CD14-positive monocyte (primary cell): ENCODE measurements at regions not wholly inside any gene's neighbourhood (a gene's known extent, or its start where the extent isn't known, plus 50 kb on each side); places are given as distances from the start of the nearest gene placed in this dataset.
A peak's percentile ranks its signal among the peaks of the same experiment; 100 is the strongest.

Experiments used
- DNase-seq, 3 donors: peaks; one replicate each; pipeline ENCODE4 v3.0.0-alpha.2; 2011 to 2022
- H2AFZ ChIP-seq: 2 replicates; pipeline ENCODE4 v1.6.0; 2012; ENCODE audit warnings: mild to moderate bottlenecking, low read depth, low read length, inconsistent platforms; ENCODE audit not compliant: insufficient read depth, poor library complexity, severe bottlenecking
- H3K27ac ChIP-seq, 2 donors: 1 replicate in 1 of 2; 2 replicates in 1 of 2; pipeline ENCODE4 v1.5.1; 2012 to 2013; ENCODE audit warnings: low read length in 2 of 2, control low read depth in 1 of 2, inconsistent platforms in 1 of 2, low read depth in 1 of 2, mild to moderate bottlenecking in 1 of 2
- H3K27me3 ChIP-seq, 2 donors: one replicate each; pipeline versions ENCODE4 v1.6.0 to v1.6.1; 2011 to 2013; ENCODE audit warnings: low read length in 2 of 2; ENCODE audit not compliant: control insufficient read depth in 2 of 2, insufficient read depth in 2 of 2
- H3K36me3 ChIP-seq, 2 donors: replicated peaks in 1 of 2; 1 replicate in 1 of 2; 2 replicates in 1 of 2; pipeline versions ENCODE4 v1.5.1 to v1.6.1; 2012 to 2013; ENCODE audit warnings: low read length in 2 of 2, control low read depth in 1 of 2, inconsistent platforms in 1 of 2, mild to moderate bottlenecking in 1 of 2; ENCODE audit not compliant: insufficient read depth in 2 of 2, control insufficient read depth in 1 of 2
- H3K4me1 ChIP-seq, 2 donors: 1 replicate in 1 of 2; 2 replicates in 1 of 2; pipeline versions ENCODE4 v1.5.1 to v1.6.1; 2012 to 2013; ENCODE audit warnings: low read length in 2 of 2, control low read depth in 1 of 2, inconsistent platforms in 1 of 2, mild to moderate bottlenecking in 1 of 2, moderate library complexity in 1 of 2; ENCODE audit not compliant: insufficient read depth in 2 of 2, control insufficient read depth in 1 of 2
- H3K4me2 ChIP-seq: replicated peaks from 2 replicates; pipeline ENCODE3; 2012; ENCODE audit warnings: low read length, moderate library complexity, mild to moderate bottlenecking; ENCODE audit not compliant: poor library complexity, severe bottlenecking; ENCODE audit errors: extremely low read depth
- H3K4me3 ChIP-seq, 3 experiments: fragments of 200-600 bp in 1 of 3; sonication (generic) in 1 of 3; replicated peaks in 1 of 3; 1 replicate in 2 of 3; 2 replicates in 1 of 3; pipeline ENCODE4 v1.5.1; 2011 to 2013; ENCODE audit warnings: low read length in 3 of 3, mild to moderate bottlenecking in 3 of 3, control low read depth in 2 of 3, low read depth in 2 of 3, inconsistent platforms in 1 of 3, moderate library complexity in 1 of 3
- H3K79me2 ChIP-seq: 2 replicates; pipeline ENCODE4 v1.6.0; 2012; ENCODE audit warnings: mild to moderate bottlenecking, control low read depth, inconsistent platforms, low read length, moderate library complexity; ENCODE audit not compliant: insufficient read depth
- H3K9ac ChIP-seq: 2 replicates; pipeline ENCODE4 v1.6.0; 2017; ENCODE audit warnings: low read length, mild to moderate bottlenecking; ENCODE audit not compliant: insufficient read depth, poor library complexity, severe bottlenecking
- H3K9me3 ChIP-seq, 2 donors: replicated peaks in 1 of 2; 1 replicate in 1 of 2; 2 replicates in 1 of 2; pipeline versions ENCODE4 v1.5.1 to v1.6.1; 2012 to 2013; ENCODE audit warnings: low read length in 2 of 2, control low read depth in 1 of 2; ENCODE audit not compliant: control insufficient read depth in 1 of 2, insufficient read depth in 1 of 2
- H4K20me1 ChIP-seq: 2 replicates; pipeline ENCODE4 v1.6.0; 2012; ENCODE audit warnings: mild to moderate bottlenecking, low read length, control low read depth, moderate library complexity; ENCODE audit not compliant: insufficient read depth
- H3K27ac Mint-ChIP-seq, 7 donors: one replicate each; pipeline ENCODE4 v1.8.0; 2020; ENCODE audit warnings: mild to moderate bottlenecking in 7 of 7, mixed read lengths in 7 of 7, moderate library complexity in 6 of 7, inconsistent platforms in 2 of 7
- H3K27me3 Mint-ChIP-seq, 3 donors: one replicate each; pipeline ENCODE4 v1.8.0; 2021 to 2022; ENCODE audit warnings: low read depth in 3 of 3, mild to moderate bottlenecking in 3 of 3, mixed read lengths in 3 of 3, moderate library complexity in 3 of 3, inconsistent platforms in 1 of 3
- H3K36me3 Mint-ChIP-seq, 2 donors: one replicate each; pipeline ENCODE4 v1.8.0; 2020; ENCODE audit warnings: mixed read lengths in 2 of 2, inconsistent platforms in 1 of 2, mild to moderate bottlenecking in 1 of 2
- H3K4me1 Mint-ChIP-seq: one replicate; pipeline ENCODE4 v1.8.0; 2020; ENCODE audit warnings: mild to moderate bottlenecking, mixed read lengths
- H3K4me3 Mint-ChIP-seq, 2 donors: one replicate each; pipeline ENCODE4 v1.8.0; 2020; ENCODE audit warnings: mild to moderate bottlenecking in 2 of 2, mixed read lengths in 2 of 2, moderate library complexity in 1 of 2
- H3K9me3 Mint-ChIP-seq, 7 donors: one replicate each; pipeline ENCODE4 v1.8.0; 2020 to 2022; ENCODE audit warnings: mixed read lengths in 7 of 7, mild to moderate bottlenecking in 6 of 7, moderate library complexity in 6 of 7, inconsistent platforms in 2 of 7
- WGBS: methylation state at CpG from one replicate; pipeline ENCODE4 v1.1.5; 2013; ENCODE audit warnings: missing lambda C conversion rate; ENCODE audit not compliant: insufficient coverage; 5-methylcytosine and 5-hydroxymethylcytosine counted together
- intact Hi-C, 2 donors: fragments of 100-400 bp; cut with micrococcal nuclease; formaldehyde crosslinking; loops; one replicate each; pipeline versions ENCODE4 v1.15.0 to v1.15.1; 2023
- TF ChIP-seq, protein P1 (sequence below): fragments of 200-600 bp; IDR thresholded peaks from one replicate; pipeline ENCODE4 v1.8.0; 2022; ENCODE audit warnings: antibody characterized with exemption, mild to moderate bottlenecking

DNA sequence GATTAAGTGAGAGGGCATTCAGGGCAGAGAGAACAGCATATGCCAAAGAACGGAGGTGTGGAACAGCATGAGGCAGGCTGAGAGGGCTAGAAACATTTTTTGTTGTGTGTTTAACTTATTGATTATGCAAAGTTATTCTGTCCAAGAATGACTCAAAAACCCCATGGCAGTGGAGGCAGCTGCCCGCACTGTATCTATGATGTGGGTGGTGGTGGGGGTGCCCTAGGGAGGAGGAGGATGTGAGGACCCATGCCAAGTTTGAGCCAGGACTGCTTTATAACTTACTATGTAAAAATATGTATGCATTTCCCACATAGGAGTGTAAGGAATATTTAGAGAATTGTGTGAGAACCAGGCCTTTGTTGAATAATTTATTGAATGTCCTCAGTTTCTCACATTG, 85.4 kb upstream of the GNAZ start:
- no peaks in the 10 kb centered on the region for H3K36me3 Mint-ChIP-seq
- H3K27ac Mint-ChIP-seq: no peak overlapping the region
- H3K4me1 Mint-ChIP-seq: no peaks in the 10 kb centered on the region
- H4K20me1 ChIP-seq: no peaks in the 10 kb centered on the region
- no peak for DNase-seq
- 100% methylated on average over 1 of the region's 2 CpGs for WGBS
- peaks cover 0 to 2% of the 10 kb centered on the region in 2 donors for H3K27me3 ChIP-seq
- TF ChIP-seq, protein P1, sequence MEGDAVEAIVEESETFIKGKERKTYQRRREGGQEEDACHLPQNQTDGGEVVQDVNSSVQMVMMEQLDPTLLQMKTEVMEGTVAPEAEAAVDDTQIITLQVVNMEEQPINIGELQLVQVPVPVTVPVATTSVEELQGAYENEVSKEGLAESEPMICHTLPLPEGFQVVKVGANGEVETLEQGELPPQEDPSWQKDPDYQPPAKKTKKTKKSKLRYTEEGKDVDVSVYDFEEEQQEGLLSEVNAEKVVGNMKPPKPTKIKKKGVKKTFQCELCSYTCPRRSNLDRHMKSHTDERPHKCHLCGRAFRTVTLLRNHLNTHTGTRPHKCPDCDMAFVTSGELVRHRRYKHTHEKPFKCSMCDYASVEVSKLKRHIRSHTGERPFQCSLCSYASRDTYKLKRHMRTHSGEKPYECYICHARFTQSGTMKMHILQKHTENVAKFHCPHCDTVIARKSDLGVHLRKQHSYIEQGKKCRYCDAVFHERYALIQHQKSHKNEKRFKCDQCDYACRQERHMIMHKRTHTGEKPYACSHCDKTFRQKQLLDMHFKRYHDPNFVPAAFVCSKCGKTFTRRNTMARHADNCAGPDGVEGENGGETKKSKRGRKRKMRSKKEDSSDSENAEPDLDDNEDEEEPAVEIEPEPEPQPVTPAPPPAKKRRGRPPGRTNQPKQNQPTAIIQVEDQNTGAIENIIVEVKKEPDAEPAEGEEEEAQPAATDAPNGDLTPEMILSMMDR: no peak
- peaks cover 3 to 20% of the 10 kb centered on the region in 2 donors for H3K9me3 ChIP-seq
- no peak overlapping the region for H2AFZ ChIP-seq
- no peaks in the 10 kb centered on the region for H3K79me2 ChIP-seq
- no peak overlapping the region for H3K4me3 Mint-ChIP-seq
- H3K27ac ChIP-seq: no peak overlapping the region
- H3K27me3 Mint-ChIP-seq: peaks cover 2 to 11% (median 7%) of the 10 kb centered on the region in 3 donors
- no peaks in the 10 kb centered on the region for H3K36me3 ChIP-seq
- no peak overlapping the region for H3K4me2 ChIP-seq
- no peaks in the 10 kb centered on the region for H3K4me1 ChIP-seq
- no peak overlapping the region for H3K4me3 ChIP-seq
- H3K9ac ChIP-seq: no peak overlapping the region
- intact Hi-C loops: no loop called here
- H3K9me3 Mint-ChIP-seq: peaks cover 0 to 20% (median 9%) of the 10 kb centered on the region in 7 donors

DNA sequence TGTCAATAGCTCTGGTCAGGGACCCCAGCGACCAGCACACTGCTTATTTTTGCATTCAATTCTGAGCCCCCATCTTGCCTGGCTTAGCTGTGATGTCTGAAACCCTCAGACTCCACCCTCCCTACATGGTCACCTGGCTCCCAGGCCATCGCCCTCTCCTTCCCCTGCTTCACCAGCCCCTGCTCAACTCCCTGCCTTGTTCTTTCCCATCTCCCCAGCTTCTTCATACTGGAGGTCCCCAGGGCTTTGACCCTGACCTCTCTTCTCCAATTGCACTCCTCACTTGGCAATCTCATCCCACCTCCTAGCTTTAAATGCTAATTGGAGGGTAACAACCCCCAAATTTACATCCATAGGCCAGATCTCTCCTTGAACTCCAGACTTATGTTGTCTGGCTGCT, 84.3 kb upstream of the GNAZ start:
- Mint-ChIP-seq H3K27me3 (peaks cover 2 to 13% (median 11%) of the 10 kb centered on the region in 3 donors), H3K36me3 (no peaks in the 10 kb centered on the region), H3K4me1 (no peaks in the 10 kb centered on the region), H3K9me3 (peaks cover 0 to 13% (median 6%) of the 10 kb centered on the region in 7 donors), H3K27ac (peak overlapping the region in 1 of 7 donors; percentile 10), H3K4me3 (no peak overlapping the region)
- intact Hi-C loops: no loop called here
- no peak for DNase-seq
- Histone ChIP-seq H3K27me3 (peaks cover 0 to 2% of the 10 kb centered on the region in 2 donors), H3K36me3 (no peaks in the 10 kb centered on the region), H3K4me3 (no peak overlapping the region), H2AFZ (no peak overlapping the region), H3K9me3 (peaks cover 3 to 10% of the 10 kb centered on the region in 2 donors), H3K27ac (no peak overlapping the region), H3K4me2 (no peak overlapping the region), H3K9ac (no peak overlapping the region), H3K4me1 (no peaks in the 10 kb centered on the region), H3K79me2 (no peaks in the 10 kb centered on the region), H4K20me1 (no peaks in the 10 kb centered on the region)
- 94% methylated on average over 2 of the region's 2 CpGs for WGBS
- TF ChIP-seq, protein P1: no peak
